AG04449 (cell line): ENCODE measurements at regions not wholly inside any gene's neighbourhood (a gene's known extent, or its start where the extent isn't known, plus 50 kb on each side); places are given as distances from the start of the nearest gene placed in this dataset.

Experiments used
- CTCF ChIA-PET: fragments of 350-600 bp; formaldehyde crosslinking; extraction: SDS; loops from one replicate; lab custom pipeline; 2021; ENCODE audit warnings: antibody characterized with exemption; lab: Yijun Ruan, JAX
- POLR2A ChIA-PET: fragments of 400-600, 350-600 bp; formaldehyde crosslinking; extraction: SDS; loops from one replicate; lab custom pipeline; 2020; ENCODE audit warnings: antibody characterized with exemption, inconsistent platforms; lab: Yijun Ruan, JAX
- DNase-seq: peaks from one replicate; pipeline ENCODE4 v3.0.0-alpha.2; 2010; ENCODE audit warnings: low read depth, low spot score
- H3K4me3 ChIP-seq: 2 replicates; pipeline ENCODE4 v1.5.1; 2011; ENCODE audit warnings: low read depth, mild to moderate bottlenecking, control low read depth, low read length
- CTCF ChIP-seq: IDR thresholded peaks from one replicate; pipeline ENCODE4 v1.5.1; 2011; ENCODE audit warnings: mild to moderate bottlenecking, moderate library complexity, low read length, control low read depth, inconsistent platforms; ENCODE audit not compliant: insufficient read depth; ENCODE audit errors: missing control alignments

GRCh38 chr4:96037705-96038104 is 197.8 kb downstream of the PDHA2 start:
- H3K4me3 ChIP-seq: no peak overlapping the region
- no peak for DNase-seq
- TF ChIP-seq CTCF: no peak
- ChIA-PET CTCF (no interaction called here), POLR2A (no interaction called here)

GRCh38 chr4:96039217-96039616 is 199.3 kb downstream of the PDHA2 start:
- ChIA-PET POLR2A (no interaction called here), CTCF (no interaction called here)
- no peak for DNase-seq
- H3K4me3 ChIP-seq: no peak overlapping the region
- TF ChIP-seq CTCF: no peak

- no peak overlapping the region for H3K4me3 ChIP-seq
- TF ChIP-seq CTCF: no peak
- POLR2A ChIA-PET: no interaction called here
- CTCF ChIA-PET: no interaction called here
- DNase-seq: no peak
Measured at GRCh38 chr4:96039803-96040436, 200.0 kb downstream of the PDHA2 start.

GRCh38 chr4:96044971-96045370 is 205.1 kb downstream of the PDHA2 start:
- no peak overlapping the region for H3K4me3 ChIP-seq
- CTCF ChIA-PET: no interaction called here
- POLR2A ChIA-PET: no interaction called here
- no peak for TF ChIP-seq CTCF
- DNase-seq: no peak

GRCh38 chr4:96052827-96053226 is 212.9 kb downstream of the PDHA2 start:
- no peak for DNase-seq
- POLR2A ChIA-PET: interaction anchor here (0.6 kb wide), 1 partner anchor 737 kb away, joined by 3 read pairs; no protein-coding TSS in a partner anchor
- TF ChIP-seq CTCF: no peak

GRCh38 chr4:96056346-96056934 is 216.5 kb downstream of the PDHA2 start:
- no peak overlapping the region for H3K4me3 ChIP-seq
- DNase-seq: no peak
- ChIA-PET CTCF (no interaction called here), POLR2A (no interaction called here)
- TF ChIP-seq CTCF: no peak

More at GRCh38 chr4:96052827-96053226, 212.9 kb downstream of the PDHA2 start:
- CTCF ChIA-PET: no interaction called here
- no peak overlapping the region for H3K4me3 ChIP-seq
